ENCODE measurements at regions not wholly inside any gene's neighbourhood (a gene's known extent, or its start where the extent isn't known, plus 50 kb on each side); places are given as distances from the start of the nearest gene placed in this dataset.
"Not testable (repeated sequence)": the region's sequence is repeated elsewhere in the genome, so short reads cannot be mapped to it uniquely, and the experiment has no call there.

GRCh38 chr5:148744380-148744779, 82.0 kb upstream of the ADRB2 start:
- H3K27ac ChIP-seq (ENCODE audit: insufficient read length, low read depth, low read length); H4K91ac ChIP-seq (ENCODE audit: insufficient read length, low read depth, low read length); DNase-seq; H2AFZ ChIP-seq (ENCODE audit: low read length); H3K27me3 Mint-ChIP-seq (ENCODE audit: low read depth); H2BK120ac ChIP-seq (ENCODE audit: low read depth, low read length, poor library complexity, severe bottlenecking); H4K20me1 ChIP-seq (ENCODE audit: control insufficient read depth, insufficient read depth, insufficient read length); H3K4ac ChIP-seq (ENCODE audit: low read depth, low read length); H3K4me1 Mint-ChIP-seq; H3K18ac ChIP-seq (ENCODE audit: insufficient read length, low read depth, low read length); H3K9me3 ChIP-seq (ENCODE audit: control insufficient read depth, low read depth, low read length); H3K79me2 ChIP-seq (ENCODE audit: insufficient read depth, low read length); H3K14ac ChIP-seq (ENCODE audit: insufficient read depth, low read length); H2BK12ac ChIP-seq (ENCODE audit: insufficient read length, low read depth, low read length); H4K8ac ChIP-seq (replicated peaks; ENCODE audit: insufficient read length, low read depth, low read length); H3K23me2 ChIP-seq (ENCODE audit: insufficient read length, low read depth, low read length, poor library complexity, severe bottlenecking); H3K56ac ChIP-seq (ENCODE audit: insufficient read length, low read depth, low read length); H3K79me1 ChIP-seq (ENCODE audit: insufficient read depth, low read depth, low read length, poor library complexity, severe bottlenecking); H4K5ac ChIP-seq (ENCODE audit: insufficient read length, low read depth, low read length); H2BK15ac ChIP-seq (ENCODE audit: low read depth, low read length); H2BK20ac ChIP-seq (ENCODE audit: low read depth, low read length, poor library complexity, severe bottlenecking); H3T11ph ChIP-seq (ENCODE audit: low read length); H3K4me1 ChIP-seq (ENCODE audit: insufficient read depth, low read length); H2AK5ac ChIP-seq (ENCODE audit: insufficient read length, low read length); H3K9ac ChIP-seq (ENCODE audit: extremely low read depth, insufficient read length, low read length); H3K23ac ChIP-seq (ENCODE audit: insufficient read length, low read depth, low read length); H3K27me3 ChIP-seq (ENCODE audit: insufficient read depth, low read length); H3K27ac Mint-ChIP-seq; H3K36me3 Mint-ChIP-seq (ENCODE audit: insufficient read depth in 1 of 3, low read depth in 3 of 3); H2BK5ac ChIP-seq (ENCODE audit: insufficient read length, low read length); H3K4me2 ChIP-seq (ENCODE audit: insufficient read depth, insufficient read length, low read length); H3K9me3 Mint-ChIP-seq; H3K4me3 Mint-ChIP-seq: not testable (repeated sequence)
- no CpG with 5 or more reads among the region's 1 CpG for WGBS (ENCODE audit: extremely low coverage, insufficient read length, low lambda C conversion rate)

All from H9 (cell line).